Mesodermal cell (in vitro differentiated cells): ENCODE measurements at regions not wholly inside any gene's neighbourhood (a gene's known extent, or its start where the extent isn't known, plus 50 kb on each side); places are given as distances from the start of the nearest gene placed in this dataset.

Experiments used
- H3K27ac ChIP-seq: 2 replicates; pipeline ENCODE4 v1.7.0; 2013; ENCODE audit warnings: mild to moderate bottlenecking, low read depth, low read length, moderate library complexity; ENCODE audit not compliant: severe bottlenecking
- H3K36me3 ChIP-seq: 2 replicates; pipeline ENCODE4 v1.7.1; 2013; ENCODE audit warnings: mild to moderate bottlenecking, low read length, moderate library complexity; ENCODE audit not compliant: control insufficient read depth, insufficient read depth
- H3K4me1 ChIP-seq: one replicate; pipeline ENCODE4 v1.7.1; 2013; ENCODE audit warnings: mild to moderate bottlenecking, low read length; ENCODE audit not compliant: insufficient read depth, control insufficient read depth, poor library complexity, severe bottlenecking
- H3K4me3 ChIP-seq: 2 replicates; pipeline ENCODE4 v1.7.0; 2013; ENCODE audit warnings: low read length, control low read depth, mild to moderate bottlenecking; ENCODE audit not compliant: insufficient read depth, poor library complexity, severe bottlenecking; ENCODE audit errors: extremely low read depth
- H3K9me3 ChIP-seq: 2 replicates; pipeline ENCODE4 v1.7.1; 2013; ENCODE audit warnings: mild to moderate bottlenecking, low read length, moderate library complexity; ENCODE audit not compliant: control insufficient read depth
- WGBS, 2 experiments: methylation state at CpG; one replicate each; pipeline ENCODE4 v1.1.5; 2013; ENCODE audit warnings: missing lambda C conversion rate in 2 of 2; ENCODE audit not compliant: insufficient coverage in 2 of 2; 5-methylcytosine and 5-hydroxymethylcytosine counted together

DNA sequence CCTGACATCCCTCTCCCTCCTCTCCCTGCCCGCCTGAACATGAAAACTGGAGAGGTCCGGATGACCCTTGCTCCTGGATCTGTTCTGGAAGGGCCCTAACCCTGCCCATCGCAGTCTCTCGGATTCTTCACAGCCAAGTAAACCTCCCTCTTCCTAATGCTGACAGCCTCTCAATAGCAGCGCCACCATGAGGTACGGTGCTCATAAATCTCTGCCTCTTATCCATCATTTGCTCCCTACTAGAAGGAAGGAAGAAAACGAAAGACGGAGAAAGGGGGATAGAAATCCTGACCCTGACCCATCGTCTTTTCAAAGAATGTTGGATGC lies 257.9 kb downstream of the BCL11A start:
- H3K36me3 ChIP-seq, result no peaks in the 10 kb centered on the region

DNA sequence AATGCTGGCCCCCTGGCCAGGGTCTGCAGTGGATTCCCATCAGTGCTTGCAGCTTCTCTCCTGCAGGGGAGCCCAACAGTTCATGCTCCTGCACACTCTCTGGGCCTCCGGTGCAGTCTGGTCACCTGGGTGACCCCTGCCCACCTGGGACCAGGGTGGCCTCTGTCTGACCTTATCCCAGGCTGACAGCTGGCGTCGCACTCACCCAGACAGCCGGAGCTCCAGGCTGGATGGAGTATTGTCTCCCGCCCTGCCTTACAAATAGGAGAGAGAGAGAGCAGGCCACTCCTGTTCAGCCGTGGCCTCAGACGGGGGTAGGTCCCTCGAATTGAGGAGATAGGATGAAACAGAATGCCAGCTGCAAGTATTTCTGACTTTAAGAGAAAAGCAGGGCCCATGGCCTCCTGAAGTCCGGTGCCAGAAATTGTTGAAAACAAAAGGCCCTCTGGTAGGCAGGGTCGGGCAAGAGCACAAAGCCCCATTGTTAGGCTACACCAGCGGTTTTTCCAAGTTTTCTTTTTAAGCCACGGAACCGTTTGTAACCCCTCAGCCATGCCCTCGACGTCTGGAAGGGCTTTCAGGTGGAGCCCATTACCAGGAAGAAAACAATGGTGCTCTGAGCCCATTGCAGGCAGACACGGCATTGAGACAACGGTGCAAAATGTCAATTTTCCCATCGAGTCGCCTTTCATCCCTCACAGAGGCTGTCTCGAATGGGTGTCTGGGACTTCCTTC lies 258.4 kb downstream of the BCL11A start:
- H3K4me1 ChIP-seq, result no peaks in the 10 kb centered on the region
- H3K4me3 ChIP-seq, result no peak overlapping the region
- no peaks in the 10 kb centered on the region for H3K9me3 ChIP-seq
- no peaks in the 10 kb centered on the region for H3K36me3 ChIP-seq
- 78 to 79% methylated on average over 20 of the region's 20 CpGs for WGBS, 2 experiments
- H3K27ac ChIP-seq, result no peak overlapping the region

More for the DNA sequence above, 257.9 kb downstream of the BCL11A start:
- H3K27ac ChIP-seq, result no peak overlapping the region
- 79% methylated on average over 6 to 7 of the region's 9 CpGs for WGBS, 2 experiments
- H3K9me3 ChIP-seq, result no peaks in the 10 kb centered on the region
- H3K4me3 ChIP-seq, result no peak overlapping the region
- no peaks in the 10 kb centered on the region for H3K4me1 ChIP-seq

DNA sequence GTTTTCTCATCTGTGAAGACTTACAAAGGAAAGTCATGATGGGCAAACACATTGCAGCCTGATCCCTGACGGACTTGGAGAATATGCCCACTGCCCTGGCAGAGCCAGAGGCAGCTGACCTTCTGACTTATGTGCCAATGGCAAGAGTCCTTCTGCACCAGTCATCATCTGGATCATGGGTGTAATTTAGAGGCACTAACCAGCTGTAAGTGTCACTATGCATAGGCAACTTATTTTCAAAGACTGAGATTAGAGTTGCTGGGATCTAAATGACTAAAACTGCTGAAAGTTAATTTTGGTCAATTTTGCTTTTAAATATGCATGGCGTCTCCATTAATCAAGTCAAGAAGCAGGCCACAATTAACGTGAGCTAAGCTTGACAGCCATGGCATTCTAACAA lies 261.2 kb downstream of the BCL11A start:
- WGBS, 2 experiments, result 91 to 92% methylated on average over 3 of the region's 3 CpGs
- H3K9me3 ChIP-seq, result no peaks in the 10 kb centered on the region

DNA sequence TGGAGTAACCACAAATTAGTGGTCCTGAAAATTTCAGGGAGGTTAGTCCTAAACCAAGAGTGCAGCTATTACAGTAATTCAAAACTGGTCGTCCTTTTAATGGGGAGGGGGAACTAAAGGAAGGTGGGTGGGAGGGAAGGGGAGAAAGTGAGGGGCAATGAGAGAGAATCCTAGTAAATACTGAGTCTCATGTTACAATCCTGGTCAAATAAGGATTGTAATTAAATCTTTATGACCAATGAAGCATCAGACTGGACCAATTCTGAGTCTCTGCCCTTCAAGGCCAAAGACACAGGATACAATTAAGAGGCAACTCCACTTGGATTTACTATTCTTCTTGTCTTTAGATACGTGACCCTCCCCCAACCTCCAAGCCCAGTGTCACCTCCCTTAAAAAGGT lies 262.9 kb downstream of the BCL11A start:
- no peaks in the 10 kb centered on the region for H3K36me3 ChIP-seq
- H3K4me3 ChIP-seq, result no peak overlapping the region
- 52 to 100% methylated on average over 1 to 2 of the region's 2 CpGs for WGBS, 2 experiments
- no peaks in the 10 kb centered on the region for H3K9me3 ChIP-seq
- no peak overlapping the region for H3K27ac ChIP-seq
- H3K4me1 ChIP-seq, result no peaks in the 10 kb centered on the region

More for the DNA sequence above, 261.2 kb downstream of the BCL11A start:
- Histone ChIP-seq H3K36me3 (no peaks in the 10 kb centered on the region), H3K27ac (no peak overlapping the region), H3K4me3 (no peak overlapping the region), H3K4me1 (no peaks in the 10 kb centered on the region)

DNA sequence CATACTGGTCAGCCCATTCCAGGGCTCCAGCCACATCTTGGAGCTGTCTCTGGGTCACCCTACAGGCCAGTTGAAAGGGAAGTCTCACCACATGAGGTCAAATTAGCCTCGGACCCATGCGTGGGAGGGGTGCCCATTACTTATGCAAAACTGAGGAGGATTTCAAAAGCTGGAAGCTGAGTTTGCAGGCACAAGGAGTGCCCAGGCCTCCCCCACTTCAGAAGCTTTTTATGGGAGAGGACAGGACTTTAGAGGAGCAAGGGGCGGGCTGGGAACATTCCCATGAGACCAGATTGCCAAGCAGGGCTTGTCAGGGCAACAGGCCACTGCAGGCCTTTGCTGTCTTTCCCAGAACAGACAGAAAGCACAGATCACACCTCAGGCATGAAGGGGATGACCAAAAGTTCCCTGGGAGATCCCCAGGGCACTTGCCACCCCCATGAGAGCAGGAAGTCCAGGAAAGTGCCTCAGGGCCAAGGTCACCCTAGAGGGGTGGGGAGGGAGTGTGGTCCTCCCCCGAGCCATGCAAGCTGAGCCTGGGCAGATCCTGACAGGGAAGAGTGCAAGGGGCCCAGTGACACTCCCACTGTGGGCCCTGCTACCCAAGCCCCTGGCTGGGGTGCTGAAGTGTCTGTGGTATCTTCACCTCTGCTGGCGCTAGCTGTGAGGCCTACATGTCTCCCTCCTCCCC lies 267.7 kb downstream of the BCL11A start:
- Histone ChIP-seq H3K4me1 (no peaks in the 10 kb centered on the region), H3K9me3 (no peaks in the 10 kb centered on the region), H3K27ac (no peak overlapping the region), H3K4me3 (no peak overlapping the region), H3K36me3 (no peaks in the 10 kb centered on the region)
- 41 to 66% methylated on average over 5 of the region's 5 CpGs for WGBS, 2 experiments

DNA sequence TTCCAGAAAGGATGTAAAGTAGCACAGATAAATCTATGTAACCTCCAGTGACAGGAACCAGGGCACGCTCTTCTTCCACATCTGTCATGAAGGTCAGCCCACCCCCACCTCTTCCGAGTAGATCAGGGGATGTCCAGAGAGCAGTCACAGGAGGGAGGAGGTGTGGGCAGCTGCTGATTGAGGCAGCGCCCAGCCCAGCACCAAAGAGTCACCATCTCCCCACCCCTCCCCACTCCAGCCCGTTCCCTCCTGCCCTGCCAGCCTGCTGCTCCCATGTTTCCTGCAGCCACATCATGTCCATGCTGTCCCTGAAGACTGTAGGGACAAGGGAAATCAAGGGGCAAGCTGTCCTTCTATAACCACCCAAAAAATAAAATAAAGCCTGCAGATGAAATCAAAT lies 269.8 kb downstream of the BCL11A start:
- Histone ChIP-seq H3K27ac (no peak overlapping the region), H3K4me1 (no peaks in the 10 kb centered on the region), H3K9me3 (no peaks in the 10 kb centered on the region), H3K36me3 (no peaks in the 10 kb centered on the region), H3K4me3 (no peak overlapping the region)
- 70% methylated on average over 2 of the region's 4 CpGs; no CpG with 5 or more reads in 1 of the 2 experiments for WGBS, 2 experiments

DNA sequence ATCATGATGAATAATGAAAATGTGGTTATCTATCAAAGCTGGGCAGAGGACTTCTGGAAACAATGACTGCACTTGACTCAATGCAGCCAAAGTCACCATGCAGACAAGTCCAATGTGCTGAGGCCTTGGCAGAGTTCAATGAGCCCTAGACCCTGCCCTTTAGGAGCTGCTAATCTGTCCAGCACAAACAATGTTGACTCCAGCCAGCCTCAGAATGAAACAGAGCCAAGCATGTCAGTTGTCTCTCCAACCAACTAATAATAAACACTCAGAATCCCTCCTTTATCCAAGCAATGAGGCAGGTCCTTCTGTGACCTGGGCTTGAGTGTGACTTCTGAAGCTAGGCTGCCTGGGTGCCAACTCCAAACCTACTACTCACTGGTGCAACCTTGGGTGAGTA lies 270.6 kb downstream of the BCL11A start:
- H3K4me3 ChIP-seq, result no peak overlapping the region
- no peaks in the 10 kb centered on the region for H3K36me3 ChIP-seq
- no peaks in the 10 kb centered on the region for H3K9me3 ChIP-seq
- H3K27ac ChIP-seq, result no peak overlapping the region
- H3K4me1 ChIP-seq, result no peaks in the 10 kb centered on the region

DNA sequence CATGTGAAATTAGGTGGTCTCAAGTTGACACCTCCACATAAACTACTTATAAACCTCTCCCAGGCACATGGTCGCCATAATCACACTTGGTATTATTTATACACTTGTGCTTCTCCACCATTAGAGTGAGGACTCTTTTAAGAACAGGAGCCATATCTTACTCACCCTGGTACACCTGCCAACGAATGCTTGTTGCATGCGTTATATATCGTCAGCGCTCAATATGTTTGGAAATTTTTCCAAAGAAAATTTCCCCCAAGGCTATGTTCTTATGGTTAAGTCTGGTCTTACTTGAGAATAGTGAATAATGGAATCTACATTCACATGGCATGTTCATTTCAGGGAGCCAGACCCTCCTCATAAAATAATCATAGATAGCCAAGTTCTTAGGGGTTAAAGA lies 271.7 kb downstream of the BCL11A start:
- Histone ChIP-seq H3K36me3 (no peaks in the 10 kb centered on the region), H3K27ac (no peak overlapping the region), H3K9me3 (no peaks in the 10 kb centered on the region), H3K4me1 (no peaks in the 10 kb centered on the region), H3K4me3 (no peak overlapping the region)
- WGBS, 2 experiments, result no CpG with 5 or more reads among the region's 5 CpGs

DNA sequence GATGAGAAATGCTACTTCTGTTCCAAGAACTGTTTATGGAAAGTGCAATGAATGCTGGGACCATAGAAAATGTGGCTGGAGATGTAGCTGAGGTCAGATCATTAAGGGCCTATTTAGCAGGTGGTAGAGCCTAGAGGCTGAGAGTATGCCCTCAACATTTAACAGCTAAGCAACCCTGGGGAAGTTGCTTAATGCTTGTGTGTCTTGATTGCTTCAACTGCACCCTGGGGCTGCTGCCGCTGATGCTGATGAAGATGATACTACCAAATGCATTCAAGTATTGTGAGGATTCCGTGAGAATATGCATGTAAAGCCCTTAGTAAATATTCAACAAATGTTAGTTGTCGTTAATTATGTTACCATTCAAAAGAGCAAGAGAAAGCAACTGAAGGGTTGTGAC lies 273.2 kb downstream of the BCL11A start:
- no peaks in the 10 kb centered on the region for H3K36me3 ChIP-seq
- H3K4me3 ChIP-seq, result no peak overlapping the region
- H3K4me1 ChIP-seq, result no peaks in the 10 kb centered on the region
- WGBS, 2 experiments, result 88 to 100% methylated on average over 1 to 3 of the region's 3 CpGs
- no peaks in the 10 kb centered on the region for H3K9me3 ChIP-seq
- H3K27ac ChIP-seq, result no peak overlapping the region

DNA sequence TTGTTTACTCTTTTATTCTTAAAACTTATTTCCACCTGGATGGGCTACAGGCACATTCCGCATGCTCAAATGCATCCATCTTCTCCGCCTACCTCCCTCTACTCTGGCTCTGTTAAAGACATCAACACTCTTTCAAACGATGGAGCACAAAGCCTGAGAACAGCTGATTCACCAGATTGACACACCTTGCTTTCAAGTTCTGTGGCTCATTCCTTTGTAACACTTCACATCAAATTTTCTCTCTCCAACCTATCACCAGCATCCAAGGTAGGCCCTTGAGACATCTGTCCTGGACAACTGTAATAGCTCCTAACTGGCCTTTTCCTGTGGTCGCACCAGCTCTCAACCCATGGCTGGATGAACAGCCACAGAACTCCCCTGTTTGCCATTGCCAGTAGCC lies 274.5 kb downstream of the BCL11A start:
- no peaks in the 10 kb centered on the region for H3K36me3 ChIP-seq
- WGBS, 2 experiments, result 90 to 94% methylated on average over 4 of the region's 4 CpGs

DNA sequence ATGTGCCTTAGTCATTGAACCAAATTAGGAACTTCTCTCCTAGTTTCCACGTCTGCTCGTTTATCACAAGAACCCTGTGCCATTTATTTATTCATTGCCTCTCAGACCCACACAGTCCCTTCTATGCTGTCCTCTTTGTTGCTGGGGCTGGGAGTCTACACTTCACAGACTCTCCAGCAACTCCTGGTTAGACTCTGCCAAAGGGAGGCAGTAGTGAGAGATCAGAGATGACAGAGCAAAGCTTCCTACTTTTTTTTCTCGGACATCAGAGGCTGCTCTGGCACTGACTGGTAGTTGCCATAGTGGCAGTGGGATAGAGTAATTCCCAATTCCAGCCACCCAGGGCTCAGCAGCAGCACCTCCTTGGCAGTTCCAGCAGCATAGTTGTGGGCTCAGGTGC lies 277.5 kb downstream of the BCL11A start:
- Histone ChIP-seq H3K9me3 (peaks cover 11% of the 10 kb centered on the region), H3K4me3 (no peak overlapping the region), H3K36me3 (no peaks in the 10 kb centered on the region), H3K27ac (no peak overlapping the region), H3K4me1 (no peaks in the 10 kb centered on the region)
- WGBS, 2 experiments, result 89% methylated on average over 3 of the region's 3 CpGs; no CpG with 5 or more reads in 1 of the 2 experiments

More for the DNA sequence above, 274.5 kb downstream of the BCL11A start:
- Histone ChIP-seq H3K27ac (no peak overlapping the region), H3K4me3 (no peak overlapping the region), H3K9me3 (peaks cover 11% of the 10 kb centered on the region), H3K4me1 (no peaks in the 10 kb centered on the region)
